Loucy (cell line): ENCODE measurements at regions not wholly inside any gene's neighbourhood (a gene's known extent, or its start where the extent isn't known, plus 50 kb on each side); places are given as distances from the start of the nearest gene placed in this dataset.

ENCODE experiments used
- EZH2phosphoT487 ChIP-seq: fragments of 200-600 bp; IDR thresholded peaks from 2 replicates; pipeline ENCODE4 v1.6.1; 2018; ENCODE audit warnings: antibody characterized with exemption, mild to moderate bottlenecking, moderate library complexity, borderline replicate concordance
- TF ChIP-seq, protein P1 (sequence below): fragments of 200-600 bp; sonication (generic); conservative IDR thresholded peaks from 2 replicates; pipeline ENCODE4 v1.5.1; 2014; ENCODE audit warnings: mild to moderate bottlenecking, antibody characterized with exemption, low read length

DNA sequence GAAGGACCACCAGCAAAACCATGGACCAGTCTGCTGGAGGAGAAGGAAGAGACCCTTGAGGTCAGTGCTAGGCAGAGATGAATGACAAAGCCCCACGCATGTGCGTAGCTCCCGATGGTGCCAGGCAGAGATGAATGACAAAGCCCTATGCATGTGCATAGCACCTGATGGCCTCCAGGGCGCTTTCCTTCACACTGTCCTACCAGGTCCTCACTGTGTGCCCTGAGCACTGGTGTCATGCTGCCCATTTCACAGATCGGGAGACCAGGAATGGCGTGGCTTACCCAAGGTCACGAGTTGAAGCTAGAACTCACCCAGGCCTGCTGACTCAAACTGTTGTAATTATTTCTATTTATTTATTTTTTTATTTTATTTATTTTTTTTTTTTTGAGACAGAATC lies 149.6 kb downstream of the KATNIP start:
- TF ChIP-seq, protein P1, sequence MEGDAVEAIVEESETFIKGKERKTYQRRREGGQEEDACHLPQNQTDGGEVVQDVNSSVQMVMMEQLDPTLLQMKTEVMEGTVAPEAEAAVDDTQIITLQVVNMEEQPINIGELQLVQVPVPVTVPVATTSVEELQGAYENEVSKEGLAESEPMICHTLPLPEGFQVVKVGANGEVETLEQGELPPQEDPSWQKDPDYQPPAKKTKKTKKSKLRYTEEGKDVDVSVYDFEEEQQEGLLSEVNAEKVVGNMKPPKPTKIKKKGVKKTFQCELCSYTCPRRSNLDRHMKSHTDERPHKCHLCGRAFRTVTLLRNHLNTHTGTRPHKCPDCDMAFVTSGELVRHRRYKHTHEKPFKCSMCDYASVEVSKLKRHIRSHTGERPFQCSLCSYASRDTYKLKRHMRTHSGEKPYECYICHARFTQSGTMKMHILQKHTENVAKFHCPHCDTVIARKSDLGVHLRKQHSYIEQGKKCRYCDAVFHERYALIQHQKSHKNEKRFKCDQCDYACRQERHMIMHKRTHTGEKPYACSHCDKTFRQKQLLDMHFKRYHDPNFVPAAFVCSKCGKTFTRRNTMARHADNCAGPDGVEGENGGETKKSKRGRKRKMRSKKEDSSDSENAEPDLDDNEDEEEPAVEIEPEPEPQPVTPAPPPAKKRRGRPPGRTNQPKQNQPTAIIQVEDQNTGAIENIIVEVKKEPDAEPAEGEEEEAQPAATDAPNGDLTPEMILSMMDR, result no peak
- no peak for TF ChIP-seq EZH2phosphoT487
